Ovary (tissue), 3 donors: ENCODE measurements at regions not wholly inside any gene's neighbourhood (a gene's known extent, or its start where the extent isn't known, plus 50 kb on each side); places are given as distances from the start of the nearest gene placed in this dataset.

Experiments used
- EP300 ChIP-seq: sonication (generic); formaldehyde crosslinking; IDR thresholded peaks from one replicate; pipeline ENCODE4 v1.6.1; 2017; ENCODE audit warnings: antibody characterized with exemption
- POLR2A ChIP-seq: fragments of 450-650 bp; IDR thresholded peaks from one replicate; pipeline ENCODE4 v1.6.1; 2017; ENCODE audit warnings: antibody characterized with exemption, mild to moderate bottlenecking, moderate library complexity
- TF ChIP-seq, protein P1 (sequence below), 3 donors: fragments of 450-650 bp in 2 of 3; fragments of 200-600 bp in 1 of 3; IDR thresholded peaks; one replicate each; pipeline versions ENCODE4 v1.5.1 to v1.8.0; 2016 to 2022; ENCODE audit warnings: antibody characterized with exemption in 3 of 3, mild to moderate bottlenecking in 1 of 3
- donor health status: DM: no; HTN: no; CAD: no.

DNA sequence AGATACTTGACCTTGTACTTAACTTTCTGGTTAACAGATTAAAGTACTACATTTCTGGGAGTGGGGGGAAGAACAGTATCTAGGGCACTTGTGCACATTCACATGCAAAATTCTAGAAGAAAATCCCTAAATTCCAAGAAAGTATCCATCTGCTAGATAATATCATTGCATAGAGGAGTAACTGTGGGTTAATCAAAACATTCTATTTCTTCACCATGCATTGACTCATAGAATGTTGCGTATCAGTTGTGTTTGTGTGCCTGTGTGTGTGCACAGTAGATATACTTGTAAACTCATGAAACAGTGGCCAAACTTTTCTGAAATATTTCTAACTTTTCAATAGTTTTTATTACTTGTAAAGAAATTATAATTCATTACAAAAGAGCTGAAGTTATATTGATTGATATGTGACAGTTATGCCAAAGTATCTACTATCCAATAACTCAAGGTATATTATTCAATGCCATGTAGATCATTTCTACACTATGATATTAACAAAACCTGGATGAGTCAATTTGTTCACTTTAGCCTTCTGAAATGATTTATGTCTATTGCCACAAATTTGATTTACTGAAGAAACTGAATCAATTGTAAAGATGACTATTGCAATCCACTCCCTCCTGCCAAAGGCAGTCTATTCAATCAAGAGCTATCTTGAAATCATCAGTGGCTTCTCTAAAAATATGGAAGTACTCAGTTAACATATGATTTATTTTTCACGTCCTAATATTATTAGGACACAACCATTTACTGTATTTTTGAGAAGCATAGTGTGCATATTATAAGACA, 756.7 kb upstream of the ARGLU1 start:
- TF ChIP-seq, protein P1, sequence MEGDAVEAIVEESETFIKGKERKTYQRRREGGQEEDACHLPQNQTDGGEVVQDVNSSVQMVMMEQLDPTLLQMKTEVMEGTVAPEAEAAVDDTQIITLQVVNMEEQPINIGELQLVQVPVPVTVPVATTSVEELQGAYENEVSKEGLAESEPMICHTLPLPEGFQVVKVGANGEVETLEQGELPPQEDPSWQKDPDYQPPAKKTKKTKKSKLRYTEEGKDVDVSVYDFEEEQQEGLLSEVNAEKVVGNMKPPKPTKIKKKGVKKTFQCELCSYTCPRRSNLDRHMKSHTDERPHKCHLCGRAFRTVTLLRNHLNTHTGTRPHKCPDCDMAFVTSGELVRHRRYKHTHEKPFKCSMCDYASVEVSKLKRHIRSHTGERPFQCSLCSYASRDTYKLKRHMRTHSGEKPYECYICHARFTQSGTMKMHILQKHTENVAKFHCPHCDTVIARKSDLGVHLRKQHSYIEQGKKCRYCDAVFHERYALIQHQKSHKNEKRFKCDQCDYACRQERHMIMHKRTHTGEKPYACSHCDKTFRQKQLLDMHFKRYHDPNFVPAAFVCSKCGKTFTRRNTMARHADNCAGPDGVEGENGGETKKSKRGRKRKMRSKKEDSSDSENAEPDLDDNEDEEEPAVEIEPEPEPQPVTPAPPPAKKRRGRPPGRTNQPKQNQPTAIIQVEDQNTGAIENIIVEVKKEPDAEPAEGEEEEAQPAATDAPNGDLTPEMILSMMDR (IDR thresholded peaks at IDR 0.05): no peak
- TF ChIP-seq POLR2A (no peak), EP300 (no peak)
